ENCODE measurements at regions not wholly inside any gene's neighbourhood (a gene's known extent, or its start where the extent isn't known, plus 50 kb on each side); places are given as distances from the start of the nearest gene placed in this dataset.

DNA sequence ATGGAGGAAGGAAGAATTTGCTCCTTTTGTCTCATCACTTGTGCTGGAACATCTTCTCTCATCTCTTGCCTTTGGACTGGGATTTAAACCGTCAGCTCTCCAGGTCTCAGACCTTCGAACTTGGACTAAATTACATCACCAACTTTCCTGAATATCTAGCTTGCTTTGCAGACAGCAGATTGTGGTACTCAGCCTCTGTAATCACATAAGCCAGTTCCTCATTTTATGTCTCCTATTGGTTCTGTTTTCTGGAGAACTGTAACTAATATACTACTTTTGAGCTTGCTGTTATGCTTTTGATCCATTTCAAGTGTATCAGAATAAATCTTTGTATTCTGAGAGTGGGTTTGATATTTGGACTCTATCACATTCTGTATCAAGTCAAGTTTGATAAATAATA lies 164.3 kb upstream of the VEPH1 start:
- Histone ChIP-seq H2AFZ (ENCODE audit: low read depth, low read length) (no peak overlapping the region), H3K27ac (ENCODE audit: extremely low read depth, low read depth, low read length) (no peak overlapping the region), H3K4me2 (ENCODE audit: insufficient read depth, low read length) (no peak overlapping the region), H3K9me3 (replicated peaks; ENCODE audit: control insufficient read depth, insufficient read depth, low read depth, low read length) (no peaks in the 10 kb centered on the region), H3K4me1 (replicated peaks in 1 of 2; ENCODE audit: control insufficient read depth in 2 of 2, insufficient read depth in 2 of 2, low read length in 2 of 2) (no peaks in the 10 kb centered on the region), H3K27me3 (ENCODE audit: control insufficient read depth in 2 of 2, insufficient read depth in 2 of 2, low read length in 2 of 2) (no peaks in the 10 kb centered on the region), H3K79me2 (ENCODE audit: control insufficient read depth, insufficient read depth, low read length) (no peaks in the 10 kb centered on the region), H4K20me1 (replicated peaks; ENCODE audit: control insufficient read depth, insufficient read depth, low read length) (no peaks in the 10 kb centered on the region), H3K9ac (ENCODE audit: insufficient read depth in 1 of 2, low read depth in 2 of 2, low read length in 2 of 2) (no peak overlapping the region), H3K36me3 (ENCODE audit: control insufficient read depth, insufficient read depth, low read length) (no peaks in the 10 kb centered on the region), H3K9me1 (ENCODE audit: control insufficient read depth, insufficient read depth, low read length) (no peaks in the 10 kb centered on the region), H3K4me3 (no peak overlapping the region)
- in situ Hi-C loops (cut with MboI) = no loop called here
- FAIRE-seq (no peak), ATAC-seq (no peak), DNase-seq (ENCODE audit: extremely low read depth in 1 of 4, low spot score in 3 of 4) (no peak)
- TF ChIP-seq SPI1 (IDR thresholded peaks at IDR 0.05; ENCODE audit: borderline replicate concordance, low read depth, low read length) (peak; percentile 53; the same call in 1 of the 2 replicates), SIN3B (IDR thresholded peaks at IDR 0.05; ENCODE audit: low read depth) (no peak), CHD4 (IDR thresholded peaks at IDR 0.05; ENCODE audit: insufficient read depth, insufficient replicate concordance, low read depth, low read length, poor library complexity, severe bottlenecking) (no peak), HNRNPH1 (optimal IDR thresholded peaks at IDR 0.05; ENCODE audit: low read depth, low read length) (no peak), RNF2 (IDR thresholded peaks at IDR 0.05) (no peak), MTA1 (IDR thresholded peaks at IDR 0.05; ENCODE audit: borderline replicate concordance) (no peak)
- TF ChIP-seq, protein P1, sequence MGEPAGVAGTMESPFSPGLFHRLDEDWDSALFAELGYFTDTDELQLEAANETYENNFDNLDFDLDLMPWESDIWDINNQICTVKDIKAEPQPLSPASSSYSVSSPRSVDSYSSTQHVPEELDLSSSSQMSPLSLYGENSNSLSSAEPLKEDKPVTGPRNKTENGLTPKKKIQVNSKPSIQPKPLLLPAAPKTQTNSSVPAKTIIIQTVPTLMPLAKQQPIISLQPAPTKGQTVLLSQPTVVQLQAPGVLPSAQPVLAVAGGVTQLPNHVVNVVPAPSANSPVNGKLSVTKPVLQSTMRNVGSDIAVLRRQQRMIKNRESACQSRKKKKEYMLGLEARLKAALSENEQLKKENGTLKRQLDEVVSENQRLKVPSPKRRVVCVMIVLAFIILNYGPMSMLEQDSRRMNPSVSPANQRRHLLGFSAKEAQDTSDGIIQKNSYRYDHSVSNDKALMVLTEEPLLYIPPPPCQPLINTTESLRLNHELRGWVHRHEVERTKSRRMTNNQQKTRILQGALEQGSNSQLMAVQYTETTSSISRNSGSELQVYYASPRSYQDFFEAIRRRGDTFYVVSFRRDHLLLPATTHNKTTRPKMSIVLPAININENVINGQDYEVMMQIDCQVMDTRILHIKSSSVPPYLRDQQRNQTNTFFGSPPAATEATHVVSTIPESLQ (CRISPR knock-in tag; IDR thresholded peaks at IDR 0.05) = no peak
- POLR2A ChIA-PET = interaction anchor here (0.6 to 1.1 kb wide), 4 partner anchors 9 to 978 kb away, joined by 3 to 4 read pairs (median 3); no protein-coding TSS in a partner anchor
- intact Hi-C loops (cut with micrococcal nuclease) = no loop called here
- CTCF ChIA-PET (ENCODE audit: low intra/inter-chr PET ratio) = no interaction called here
- WGBS (ENCODE audit: insufficient coverage, low coverage, missing lambda C conversion rate) = 0% methylated on average over 2 of the region's 2 CpGs
- no TSS peak for BruUV-seq (replicated peaks)
